GM12873 (cell line): ENCODE measurements at regions not wholly inside any gene's neighbourhood (a gene's known extent, or its start where the extent isn't known, plus 50 kb on each side); places are given as distances from the start of the nearest gene placed in this dataset.

Source experiments
- TF ChIP-seq, protein P1 (sequence below): IDR thresholded peaks from 2 replicates; pipeline ENCODE4 v1.5.1; 2012; ENCODE audit warnings: low read depth, mild to moderate bottlenecking, moderate library complexity, low read length, control low read depth; ENCODE audit not compliant: insufficient read depth; ENCODE audit errors: missing control alignments

DNA sequence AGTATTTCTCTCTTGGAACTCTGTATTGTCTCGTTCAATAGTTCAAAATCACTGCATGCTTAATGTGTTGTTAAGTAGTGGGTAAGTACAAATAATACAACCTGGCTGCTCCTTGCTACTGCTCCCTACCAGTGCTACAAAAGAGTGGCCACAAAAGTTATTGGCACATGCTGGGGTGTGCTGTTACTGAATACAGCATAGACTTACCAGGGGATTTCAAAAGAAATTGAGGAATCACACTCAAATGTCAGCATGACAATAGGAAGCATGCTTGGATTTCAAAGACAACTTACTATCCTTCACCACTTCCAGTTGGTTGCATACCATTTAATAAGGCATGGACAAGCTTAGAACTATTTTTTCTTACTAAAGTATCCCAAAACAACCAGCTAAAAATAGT is 1041.3 kb upstream of the SPRY2 start:
- TF ChIP-seq, protein P1, sequence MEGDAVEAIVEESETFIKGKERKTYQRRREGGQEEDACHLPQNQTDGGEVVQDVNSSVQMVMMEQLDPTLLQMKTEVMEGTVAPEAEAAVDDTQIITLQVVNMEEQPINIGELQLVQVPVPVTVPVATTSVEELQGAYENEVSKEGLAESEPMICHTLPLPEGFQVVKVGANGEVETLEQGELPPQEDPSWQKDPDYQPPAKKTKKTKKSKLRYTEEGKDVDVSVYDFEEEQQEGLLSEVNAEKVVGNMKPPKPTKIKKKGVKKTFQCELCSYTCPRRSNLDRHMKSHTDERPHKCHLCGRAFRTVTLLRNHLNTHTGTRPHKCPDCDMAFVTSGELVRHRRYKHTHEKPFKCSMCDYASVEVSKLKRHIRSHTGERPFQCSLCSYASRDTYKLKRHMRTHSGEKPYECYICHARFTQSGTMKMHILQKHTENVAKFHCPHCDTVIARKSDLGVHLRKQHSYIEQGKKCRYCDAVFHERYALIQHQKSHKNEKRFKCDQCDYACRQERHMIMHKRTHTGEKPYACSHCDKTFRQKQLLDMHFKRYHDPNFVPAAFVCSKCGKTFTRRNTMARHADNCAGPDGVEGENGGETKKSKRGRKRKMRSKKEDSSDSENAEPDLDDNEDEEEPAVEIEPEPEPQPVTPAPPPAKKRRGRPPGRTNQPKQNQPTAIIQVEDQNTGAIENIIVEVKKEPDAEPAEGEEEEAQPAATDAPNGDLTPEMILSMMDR = no peak

DNA sequence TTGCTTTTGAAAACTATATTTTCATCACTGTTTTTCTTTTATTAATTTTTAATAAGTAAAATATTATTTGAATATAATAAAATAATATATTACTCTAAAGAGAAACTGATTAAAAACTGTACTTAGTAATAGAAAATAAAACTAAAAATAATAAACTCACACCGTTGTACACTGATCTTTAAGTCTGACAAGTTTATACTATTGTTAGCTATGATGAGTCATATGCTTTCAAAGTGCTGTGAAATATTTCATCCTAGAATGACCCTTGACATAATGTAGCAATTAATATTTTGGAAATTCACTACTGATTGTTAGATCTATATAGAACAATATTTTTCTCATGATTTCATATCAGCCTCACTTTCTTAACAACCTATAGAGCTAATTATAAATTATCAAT is 1040.6 kb upstream of the SPRY2 start:
- TF ChIP-seq, protein P1 = no peak

DNA sequence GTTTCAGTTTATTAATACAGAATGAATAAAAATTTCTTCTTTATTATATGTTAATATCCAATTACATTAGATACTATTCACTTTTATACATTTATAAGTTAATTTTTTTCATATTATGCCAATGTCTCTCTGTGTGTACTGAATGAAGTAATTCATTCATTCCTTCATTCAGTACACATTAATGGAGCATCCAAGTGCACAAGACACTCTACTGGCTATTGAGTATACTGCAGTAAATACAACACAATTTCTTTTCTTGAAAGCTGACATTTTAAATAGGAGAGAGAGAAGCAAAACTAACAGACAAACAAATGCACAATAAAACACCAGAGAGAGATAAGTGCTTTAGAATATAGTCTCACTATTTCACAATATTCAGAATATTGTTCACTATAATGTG is 1038.3 kb upstream of the SPRY2 start:
- TF ChIP-seq, protein P1 = no peak

DNA sequence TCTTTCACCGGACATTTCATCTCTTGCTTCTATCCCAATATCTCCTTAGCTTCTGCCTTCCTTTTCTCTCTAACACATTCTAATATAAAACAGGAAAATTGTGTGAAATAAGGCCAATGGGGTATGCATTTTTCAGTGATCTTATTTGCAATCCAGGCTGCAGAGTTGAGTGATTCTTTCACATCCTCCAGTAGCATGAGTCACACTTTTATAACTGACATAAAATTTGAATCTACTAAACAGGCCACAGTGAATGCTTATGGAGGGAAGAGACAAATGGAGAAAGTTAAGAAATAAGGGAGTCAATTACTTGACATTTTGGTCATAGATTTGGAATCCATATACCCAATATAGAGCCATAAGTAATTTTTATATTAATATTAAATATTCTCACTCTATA is 1037.0 kb upstream of the SPRY2 start:
- TF ChIP-seq, protein P1 = no peak

DNA sequence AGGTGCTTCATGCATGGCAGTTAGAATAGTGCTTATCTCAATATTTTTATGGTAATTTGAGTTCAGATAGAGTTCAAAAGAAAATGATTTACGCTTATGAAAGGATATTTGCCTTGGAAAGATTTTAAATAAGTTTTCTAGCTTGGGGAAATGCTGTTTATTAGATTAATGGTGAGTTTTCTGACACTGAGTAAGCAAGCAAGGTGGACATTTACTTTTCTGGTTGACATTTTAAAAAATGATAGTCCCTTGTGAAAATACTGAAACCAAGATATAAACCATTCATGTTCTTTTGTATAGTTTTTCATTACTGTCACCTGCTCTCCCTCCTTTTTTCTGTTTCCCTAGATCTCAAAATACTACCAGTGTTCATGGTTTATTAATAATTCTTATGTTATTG is 1034.8 kb upstream of the SPRY2 start:
- TF ChIP-seq, protein P1 = no peak

DNA sequence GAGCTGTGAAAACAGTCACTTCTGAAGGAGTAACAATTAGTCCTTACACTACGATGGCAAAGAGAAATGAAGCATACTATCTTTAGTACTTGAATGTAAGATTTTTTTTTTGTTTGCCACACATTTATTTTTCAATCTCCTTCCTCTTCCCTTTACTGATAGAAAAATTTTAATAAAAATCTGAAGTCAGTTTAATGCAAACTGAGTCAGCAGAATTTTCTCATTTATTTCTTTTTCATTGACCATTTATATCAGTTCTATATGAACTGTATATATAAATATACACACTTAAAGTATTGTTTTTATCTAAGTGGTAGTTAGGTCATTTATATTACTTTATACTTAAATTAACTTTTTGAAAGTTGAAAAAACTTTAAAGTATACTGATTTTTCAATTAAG is 1009.1 kb upstream of the SPRY2 start:
- TF ChIP-seq, protein P1 = no peak

DNA sequence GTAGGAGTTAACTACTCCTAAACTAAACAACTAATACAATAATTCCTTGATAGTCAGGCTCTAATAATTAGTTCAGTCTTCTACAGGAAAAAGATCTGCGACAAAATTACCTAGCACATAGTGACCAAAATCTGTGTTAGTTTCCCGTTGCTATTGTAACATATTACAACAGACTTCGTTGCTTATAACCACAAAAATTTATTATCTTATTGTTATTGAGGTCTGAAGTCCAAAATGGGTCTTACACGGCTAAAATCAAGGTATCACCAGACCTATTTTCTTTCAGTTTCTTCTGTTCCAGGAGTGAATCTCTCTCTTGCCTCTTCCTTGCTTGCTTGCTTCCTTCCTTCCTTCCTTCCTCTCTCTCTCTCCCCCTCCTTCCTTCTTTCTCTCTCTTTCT is 993.6 kb upstream of the SPRY2 start:
- TF ChIP-seq, protein P1 = no peak
